H1 (cell line): ENCODE measurements at regions not wholly inside any gene's neighbourhood (a gene's known extent, or its start where the extent isn't known, plus 50 kb on each side); places are given as distances from the start of the nearest gene placed in this dataset.

Source experiments
- KDM5A ChIP-seq: fragments of 200-600 bp; IDR thresholded peaks from 2 replicates; pipeline ENCODE4 v1.7.1; 2012; ENCODE audit warnings: mild to moderate bottlenecking, low read length, inconsistent platforms, mixed read lengths
- TF ChIP-seq, protein P1 (sequence below), 3 experiments: IDR thresholded peaks; 1 replicate in 2 of 3; 2 replicates in 1 of 3; pipeline versions ENCODE4 v1.5.1 to v1.6.1; 2011; ENCODE audit warnings: low read length in 3 of 3, mild to moderate bottlenecking in 3 of 3, inconsistent platforms in 2 of 3, low read depth in 1 of 3, moderate library complexity in 1 of 3; ENCODE audit not compliant: insufficient read depth in 1 of 3; ENCODE audit errors: control extremely low read depth in 1 of 3

DNA sequence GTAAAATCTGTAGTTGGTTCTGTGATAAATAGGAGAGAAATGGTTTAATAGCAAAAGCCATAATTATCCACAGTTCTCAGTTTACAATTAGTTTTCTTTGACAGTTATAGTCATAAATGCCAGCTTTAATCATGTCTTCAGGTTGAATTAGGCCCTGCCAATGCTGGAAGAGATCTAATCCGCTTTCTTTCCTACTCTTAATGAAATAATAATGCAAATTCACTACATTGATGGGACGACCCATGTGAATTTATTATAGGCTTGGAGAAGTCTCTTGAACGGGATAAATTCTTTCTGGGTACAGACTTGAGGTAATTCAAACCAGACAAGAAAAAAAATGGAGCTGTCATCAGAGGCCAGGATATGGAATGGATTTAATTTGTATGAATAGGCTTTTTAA, 950.4 kb downstream of the EFNA5 start:
- TF ChIP-seq KDM5A, result no peak
- TF ChIP-seq, protein P1, sequence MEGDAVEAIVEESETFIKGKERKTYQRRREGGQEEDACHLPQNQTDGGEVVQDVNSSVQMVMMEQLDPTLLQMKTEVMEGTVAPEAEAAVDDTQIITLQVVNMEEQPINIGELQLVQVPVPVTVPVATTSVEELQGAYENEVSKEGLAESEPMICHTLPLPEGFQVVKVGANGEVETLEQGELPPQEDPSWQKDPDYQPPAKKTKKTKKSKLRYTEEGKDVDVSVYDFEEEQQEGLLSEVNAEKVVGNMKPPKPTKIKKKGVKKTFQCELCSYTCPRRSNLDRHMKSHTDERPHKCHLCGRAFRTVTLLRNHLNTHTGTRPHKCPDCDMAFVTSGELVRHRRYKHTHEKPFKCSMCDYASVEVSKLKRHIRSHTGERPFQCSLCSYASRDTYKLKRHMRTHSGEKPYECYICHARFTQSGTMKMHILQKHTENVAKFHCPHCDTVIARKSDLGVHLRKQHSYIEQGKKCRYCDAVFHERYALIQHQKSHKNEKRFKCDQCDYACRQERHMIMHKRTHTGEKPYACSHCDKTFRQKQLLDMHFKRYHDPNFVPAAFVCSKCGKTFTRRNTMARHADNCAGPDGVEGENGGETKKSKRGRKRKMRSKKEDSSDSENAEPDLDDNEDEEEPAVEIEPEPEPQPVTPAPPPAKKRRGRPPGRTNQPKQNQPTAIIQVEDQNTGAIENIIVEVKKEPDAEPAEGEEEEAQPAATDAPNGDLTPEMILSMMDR (IDR thresholded peaks at IDR 0.05; ENCODE audit: control extremely low read depth in 1 of 3, insufficient read depth in 1 of 3, low read depth in 1 of 3, low read length in 3 of 3), result no peak
